ENCODE measurements at regions not wholly inside any gene's neighbourhood (a gene's known extent, or its start where the extent isn't known, plus 50 kb on each side); places are given as distances from the start of the nearest gene placed in this dataset.

- H3K4me3 Mint-ChIP-seq (ENCODE audit: unreplicated experiment), result no peak overlapping the region
- H3K36me3 Mint-ChIP-seq (ENCODE audit: unreplicated experiment), result no peaks in the 10 kb centered on the region
- no peaks in the 10 kb centered on the region for H3K27me3 Mint-ChIP-seq (ENCODE audit: unreplicated experiment)
- no peaks in the 10 kb centered on the region for H3K4me1 Mint-ChIP-seq (ENCODE audit: low read depth, unreplicated experiment)
- TF ChIP-seq CTCF (IDR thresholded peaks at IDR 0.05; ENCODE audit: partially characterized antibody, unreplicated experiment), result no peak
- DNase-seq, result no peak
- H3K27ac Mint-ChIP-seq (ENCODE audit: unreplicated experiment), result no peak overlapping the region
- H3K9me3 Mint-ChIP-seq (ENCODE audit: unreplicated experiment), result no peaks in the 10 kb centered on the region
These were observed 265.2 kb downstream of the QKI start for GRCh38 chr6:163679753-163680152.

- Mint-ChIP-seq H3K27me3 (ENCODE audit: unreplicated experiment) (no peaks in the 10 kb centered on the region), H3K9me3 (ENCODE audit: unreplicated experiment) (no peaks in the 10 kb centered on the region), H3K4me3 (ENCODE audit: unreplicated experiment) (no peak overlapping the region), H3K27ac (ENCODE audit: unreplicated experiment) (no peak overlapping the region), H3K36me3 (ENCODE audit: unreplicated experiment) (no peaks in the 10 kb centered on the region), H3K4me1 (ENCODE audit: low read depth, unreplicated experiment) (no peaks in the 10 kb centered on the region)
- no peak for TF ChIP-seq CTCF (IDR thresholded peaks at IDR 0.05; ENCODE audit: partially characterized antibody, unreplicated experiment)
- DNase-seq, result no peak
These were observed 264.6 kb downstream of the QKI start for GRCh38 chr6:163679012-163679660.

GRCh38 chr6:163675611-163676010, 261.1 kb downstream of the QKI start:
- no peak overlapping the region for H3K4me3 Mint-ChIP-seq (ENCODE audit: unreplicated experiment)
- no peaks in the 10 kb centered on the region for H3K9me3 Mint-ChIP-seq (ENCODE audit: unreplicated experiment)
- no peaks in the 10 kb centered on the region for H3K27me3 Mint-ChIP-seq (ENCODE audit: unreplicated experiment)
- no peak for TF ChIP-seq CTCF (IDR thresholded peaks at IDR 0.05; ENCODE audit: partially characterized antibody, unreplicated experiment)
- no peaks in the 10 kb centered on the region for H3K4me1 Mint-ChIP-seq (ENCODE audit: low read depth, unreplicated experiment)
- no peak for DNase-seq
- H3K27ac Mint-ChIP-seq (ENCODE audit: unreplicated experiment), result no peak overlapping the region
- H3K36me3 Mint-ChIP-seq (ENCODE audit: unreplicated experiment), result no peaks in the 10 kb centered on the region

GRCh38 chr6:163672710-163673109, 258.2 kb downstream of the QKI start:
- Mint-ChIP-seq H3K9me3 (ENCODE audit: unreplicated experiment) (peaks cover 1% of the 10 kb centered on the region), H3K4me1 (ENCODE audit: low read depth, unreplicated experiment) (peaks cover 13% of the 10 kb centered on the region), H3K4me3 (ENCODE audit: unreplicated experiment) (no peak overlapping the region), H3K36me3 (ENCODE audit: unreplicated experiment) (no peaks in the 10 kb centered on the region), H3K27me3 (ENCODE audit: unreplicated experiment) (no peaks in the 10 kb centered on the region), H3K27ac (ENCODE audit: unreplicated experiment) (no peak overlapping the region)
- DNase-seq, result no peak
- TF ChIP-seq CTCF (IDR thresholded peaks at IDR 0.05; ENCODE audit: partially characterized antibody, unreplicated experiment), result no peak

- no peak for DNase-seq
- peaks cover 1% of the 10 kb centered on the region for H3K9me3 Mint-ChIP-seq (ENCODE audit: unreplicated experiment)
- H3K4me3 Mint-ChIP-seq (ENCODE audit: unreplicated experiment), result no peak overlapping the region
- peaks cover 2% of the 10 kb centered on the region for H3K27me3 Mint-ChIP-seq (ENCODE audit: unreplicated experiment)
- H3K27ac Mint-ChIP-seq (ENCODE audit: unreplicated experiment), result no peak overlapping the region
- H3K36me3 Mint-ChIP-seq (ENCODE audit: unreplicated experiment), result no peaks in the 10 kb centered on the region
- TF ChIP-seq CTCF (IDR thresholded peaks at IDR 0.05; ENCODE audit: partially characterized antibody, unreplicated experiment), result no peak
- H3K4me1 Mint-ChIP-seq (ENCODE audit: low read depth, unreplicated experiment), result peaks cover 18% of the 10 kb centered on the region
These were observed 257.3 kb downstream of the QKI start for GRCh38 chr6:163671791-163672190.
